ENCODE measurements at regions not wholly inside any gene's neighbourhood (a gene's known extent, or its start where the extent isn't known, plus 50 kb on each side); places are given as distances from the start of the nearest gene placed in this dataset.

GRCh38 chr4:156052116-156052515, 98.5 kb upstream of the CTSO start:
- no peak overlapping the region for H3K4me3 Mint-ChIP-seq (ENCODE audit: unreplicated experiment)
- no peaks in the 10 kb centered on the region for H3K27me3 Mint-ChIP-seq (ENCODE audit: low read depth)
- no peak overlapping the region for H3K27ac Mint-ChIP-seq (ENCODE audit: unreplicated experiment)
- DNase-seq (ENCODE audit: low spot score): no peak
- H3K9me3 Mint-ChIP-seq (ENCODE audit: low read depth): no peaks in the 10 kb centered on the region
- no peaks in the 10 kb centered on the region for H3K36me3 Mint-ChIP-seq (ENCODE audit: low read depth)
- TF ChIP-seq, protein P1, sequence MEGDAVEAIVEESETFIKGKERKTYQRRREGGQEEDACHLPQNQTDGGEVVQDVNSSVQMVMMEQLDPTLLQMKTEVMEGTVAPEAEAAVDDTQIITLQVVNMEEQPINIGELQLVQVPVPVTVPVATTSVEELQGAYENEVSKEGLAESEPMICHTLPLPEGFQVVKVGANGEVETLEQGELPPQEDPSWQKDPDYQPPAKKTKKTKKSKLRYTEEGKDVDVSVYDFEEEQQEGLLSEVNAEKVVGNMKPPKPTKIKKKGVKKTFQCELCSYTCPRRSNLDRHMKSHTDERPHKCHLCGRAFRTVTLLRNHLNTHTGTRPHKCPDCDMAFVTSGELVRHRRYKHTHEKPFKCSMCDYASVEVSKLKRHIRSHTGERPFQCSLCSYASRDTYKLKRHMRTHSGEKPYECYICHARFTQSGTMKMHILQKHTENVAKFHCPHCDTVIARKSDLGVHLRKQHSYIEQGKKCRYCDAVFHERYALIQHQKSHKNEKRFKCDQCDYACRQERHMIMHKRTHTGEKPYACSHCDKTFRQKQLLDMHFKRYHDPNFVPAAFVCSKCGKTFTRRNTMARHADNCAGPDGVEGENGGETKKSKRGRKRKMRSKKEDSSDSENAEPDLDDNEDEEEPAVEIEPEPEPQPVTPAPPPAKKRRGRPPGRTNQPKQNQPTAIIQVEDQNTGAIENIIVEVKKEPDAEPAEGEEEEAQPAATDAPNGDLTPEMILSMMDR (IDR thresholded peaks at IDR 0.05): no peak
- H3K4me1 Mint-ChIP-seq (ENCODE audit: low read depth): no peaks in the 10 kb centered on the region

DNA sequence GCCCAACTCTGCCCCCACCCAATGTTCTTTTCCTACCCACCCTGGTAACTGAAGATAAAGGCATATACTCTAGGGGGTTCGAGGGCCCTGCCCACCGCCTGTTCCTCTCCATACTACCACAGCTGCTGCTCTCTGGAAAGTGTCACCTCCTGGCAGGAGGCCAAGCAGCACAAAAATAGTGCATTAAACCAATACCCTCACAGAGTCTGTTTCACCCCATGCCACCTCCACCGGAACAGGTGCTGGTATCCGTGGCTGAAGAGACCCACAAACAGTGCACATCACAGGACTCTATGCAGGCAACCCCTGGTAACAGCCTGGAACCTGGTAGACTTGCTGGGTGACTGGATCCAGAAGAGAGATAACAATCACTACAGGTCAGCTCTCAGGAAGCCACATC, 85.1 kb upstream of the CTSO start:
- Mint-ChIP-seq H3K27ac (ENCODE audit: unreplicated experiment) (no peak overlapping the region), H3K4me1 (ENCODE audit: low read depth) (no peaks in the 10 kb centered on the region), H3K36me3 (ENCODE audit: low read depth) (no peaks in the 10 kb centered on the region), H3K4me3 (ENCODE audit: unreplicated experiment) (no peak overlapping the region), H3K9me3 (ENCODE audit: low read depth) (peaks cover 3% of the 10 kb centered on the region), H3K27me3 (ENCODE audit: low read depth) (peaks cover 16% of the 10 kb centered on the region)
- TF ChIP-seq, protein P1 (IDR thresholded peaks at IDR 0.05): no peak
- no peak for DNase-seq (ENCODE audit: low spot score)

- Mint-ChIP-seq H3K27me3 (ENCODE audit: low read depth) (peaks cover 21% of the 10 kb centered on the region), H3K9me3 (ENCODE audit: low read depth) (no peaks in the 10 kb centered on the region), H3K36me3 (ENCODE audit: low read depth) (no peaks in the 10 kb centered on the region), H3K4me1 (ENCODE audit: low read depth) (no peaks in the 10 kb centered on the region), H3K27ac (ENCODE audit: unreplicated experiment) (no peak overlapping the region), H3K4me3 (ENCODE audit: unreplicated experiment) (no peak overlapping the region)
- no peak for DNase-seq (ENCODE audit: low spot score)
- TF ChIP-seq, protein P1 (IDR thresholded peaks at IDR 0.05): no peak
Measured at GRCh38 chr4:156036496-156036895, 82.8 kb upstream of the CTSO start.

- Mint-ChIP-seq H3K27me3 (ENCODE audit: low read depth) (peaks cover 8% of the 10 kb centered on the region), H3K27ac (ENCODE audit: unreplicated experiment) (no peak overlapping the region), H3K4me3 (ENCODE audit: unreplicated experiment) (no peak overlapping the region), H3K9me3 (ENCODE audit: low read depth) (no peaks in the 10 kb centered on the region), H3K36me3 (ENCODE audit: low read depth) (no peaks in the 10 kb centered on the region), H3K4me1 (ENCODE audit: low read depth) (no peaks in the 10 kb centered on the region)
- TF ChIP-seq, protein P1 (IDR thresholded peaks at IDR 0.05): no peak
- no peak for DNase-seq (ENCODE audit: low spot score)
Measured at GRCh38 chr4:156029691-156030090, 76.0 kb upstream of the CTSO start.

- no peak overlapping the region for H3K4me3 Mint-ChIP-seq (ENCODE audit: unreplicated experiment)
- H3K4me1 Mint-ChIP-seq (ENCODE audit: low read depth): no peaks in the 10 kb centered on the region
- no peaks in the 10 kb centered on the region for H3K9me3 Mint-ChIP-seq (ENCODE audit: low read depth)
- no peaks in the 10 kb centered on the region for H3K36me3 Mint-ChIP-seq (ENCODE audit: low read depth)
- peaks cover 15% of the 10 kb centered on the region for H3K27me3 Mint-ChIP-seq (ENCODE audit: low read depth)
- TF ChIP-seq, protein P1 (IDR thresholded peaks at IDR 0.05): no peak
- H3K27ac Mint-ChIP-seq (ENCODE audit: unreplicated experiment): no peak overlapping the region
- no peak for DNase-seq (ENCODE audit: low spot score)
Measured at GRCh38 chr4:156021298-156021697, 67.6 kb upstream of the CTSO start.
